Heart right ventricle (tissue), 16 donors: ENCODE measurements at regions not wholly inside any gene's neighbourhood (a gene's known extent, or its start where the extent isn't known, plus 50 kb on each side); places are given as distances from the start of the nearest gene placed in this dataset.

Experiments
- ATAC-seq, 8 donors: fragments of 200-7000 bp; cut with Tn5 transposase; one replicate each; pipeline ENCODE4 v1.9.1; 2020; ENCODE audit warnings: mild to moderate bottlenecking in 8 of 8, moderate library complexity in 8 of 8, moderate number of reproducible peaks in 1 of 8
- DNase-seq, 2 donors: peaks; one replicate each; pipeline ENCODE4 v3.0.0-alpha.2; 2020
- H3K27ac ChIP-seq, 10 donors: fragments of 200-600 bp; sonication (generic) in 2 of 10; one replicate each; pipeline versions ENCODE4 v1.5.0 to v1.8.0; 2020 to 2022; ENCODE audit warnings: mild to moderate bottlenecking in 3 of 10
- H3K27me3 ChIP-seq, 7 donors: fragments of 200-600 bp; one replicate each; pipeline ENCODE4 v1.8.0; 2021 to 2022; ENCODE audit warnings: mild to moderate bottlenecking in 2 of 7
- H3K36me3 ChIP-seq, 9 donors: fragments of 200-600 bp; sonication (generic) in 1 of 9; one replicate each; pipeline versions ENCODE4 v1.5.0 to v1.8.0; 2020 to 2022; ENCODE audit warnings: mild to moderate bottlenecking in 2 of 9
- H3K4me1 ChIP-seq, 9 donors: fragments of 200-600 bp; sonication (generic) in 1 of 9; one replicate each; pipeline versions ENCODE4 v1.5.0 to v1.8.0; 2020 to 2022; ENCODE audit warnings: mild to moderate bottlenecking in 4 of 9
- H3K4me3 ChIP-seq, 10 donors: fragments of 200-600 bp; sonication (generic) in 2 of 10; one replicate each; pipeline versions ENCODE4 v1.5.0 to v1.8.0; 2020 to 2022; ENCODE audit warnings: mild to moderate bottlenecking in 7 of 10, moderate library complexity in 2 of 10
- H3K9me3 ChIP-seq, 11 donors: fragments of 200-600 bp in 10 of 11; sonication (generic) in 2 of 11; one replicate each; pipeline versions ENCODE4 v1.5.0 to v1.8.0; 2013 to 2022; ENCODE audit warnings: mild to moderate bottlenecking in 2 of 11, control low read depth in 1 of 11, moderate library complexity in 1 of 11
- WGBS, 2 donors: extraction: QIAGEN DNeasy Blood & Tissue Kit; methylation state at CpG; one replicate each; pipeline ENCODE4 v1.1.7; 2013; ENCODE audit warnings: inconsistent platforms in 1 of 2; 5-methylcytosine and 5-hydroxymethylcytosine counted together
- intact Hi-C, 10 donors: fragments of 100-400 bp; cut with DNase I; formaldehyde crosslinking; loops; one replicate each; pipeline versions ENCODE4 v1.11.1 to v1.14.2; 2022
- TF ChIP-seq, protein P1 (sequence below), 9 donors: fragments of 200-600 bp; sonication (generic) in 2 of 9; IDR thresholded peaks; one replicate each; pipeline versions ENCODE4 v1.5.0 to v1.8.0; 2021 to 2022; ENCODE audit warnings: antibody characterized with exemption in 9 of 9, mild to moderate bottlenecking in 5 of 9, moderate library complexity in 1 of 9
- donor health status: Arrhythmogenic right ventricular cardiomyopathy.
- donor health status: ischemic (EF 13 %, LVEDD 7.1; RV severe dilation, severe dysfunction).
- donor health status: healthy with polysubstance abuse.
- donor health status: DM: no; HTN: yes; CAD: no.
- donor health status: DM: no; HTN: no; CAD: no.
- donor health status: ischemic (EF 25% LVEDD 6.9; RV normal size, moderate dysfunction).
- donor health status: ischemic (EF 25% LVEDD 5.7; RV mildly dilated, moderate dysfunction).
- donor health status: healthy.
- donor health status: DM: yes; HTN: yes; CAD: no.
- donor health status: Ischemic cardiomyopathy.
- donor health status: ischemic (EF 35%, LVEDD 5.7; RV mildly dilated, moderate dysfunction).
- donor health status: nonischemic (EF 11% LVEDD 7.7; RV severe dilation, severe dysfunction).
- donor health status: DM: yes; HTN: yes; CAD: no.
- donor health status: PGD.
- donor health status: ischemic (EF 29% LVEDD 5.4; RV normal size, mild dysfunction).
- donor health status: nonischemic (EF 23%, LVEDD 6.1; RV moderate dilation, normal function).

DNA sequence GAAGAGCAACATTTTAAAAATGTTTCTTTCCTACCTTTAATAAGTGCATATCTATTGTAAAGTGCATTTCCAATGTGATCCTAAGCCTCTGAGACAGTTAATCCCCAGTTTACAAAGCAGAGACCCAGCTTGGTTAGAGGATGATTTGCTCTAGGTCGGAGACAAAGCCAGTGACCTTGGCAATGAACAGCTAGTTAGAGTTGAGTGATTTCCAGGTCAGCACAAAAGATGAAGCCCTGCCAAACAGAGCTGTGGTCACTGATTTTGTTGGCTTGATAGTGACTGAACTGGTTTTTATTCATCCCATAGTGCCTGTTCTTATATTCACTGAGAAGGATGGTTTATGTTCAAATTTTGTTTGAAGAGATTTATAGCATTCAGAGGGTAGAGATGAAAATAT lies 56.6 kb upstream of the CD83 start:
- Histone ChIP-seq H3K9me3 (peaks cover 0 to 8% (median 0%) of the 10 kb centered on the region in 11 donors), H3K27me3 (peaks cover 0 to 38% (median 7%) of the 10 kb centered on the region in 7 donors), H3K27ac (no peak overlapping the region), H3K4me1 (peaks cover 0 to 8% (median 0%) of the 10 kb centered on the region in 9 donors), H3K4me3 (no peak overlapping the region), H3K36me3 (no peaks in the 10 kb centered on the region)
- ATAC-seq (peak in 4 of 8 donors; percentile 58 to 79 (median 65)), DNase-seq (no peak)
- intact Hi-C loops, result loop anchor here in 3 of 10 donors (5.0 to 10.0 kb wide), 3 partner anchors 149 to 266 kb away; no protein-coding TSS in a partner anchor
- WGBS, 2 donors, result 11 to 16% methylated on average over 1 of the region's 1 CpG
- TF ChIP-seq, protein P1, sequence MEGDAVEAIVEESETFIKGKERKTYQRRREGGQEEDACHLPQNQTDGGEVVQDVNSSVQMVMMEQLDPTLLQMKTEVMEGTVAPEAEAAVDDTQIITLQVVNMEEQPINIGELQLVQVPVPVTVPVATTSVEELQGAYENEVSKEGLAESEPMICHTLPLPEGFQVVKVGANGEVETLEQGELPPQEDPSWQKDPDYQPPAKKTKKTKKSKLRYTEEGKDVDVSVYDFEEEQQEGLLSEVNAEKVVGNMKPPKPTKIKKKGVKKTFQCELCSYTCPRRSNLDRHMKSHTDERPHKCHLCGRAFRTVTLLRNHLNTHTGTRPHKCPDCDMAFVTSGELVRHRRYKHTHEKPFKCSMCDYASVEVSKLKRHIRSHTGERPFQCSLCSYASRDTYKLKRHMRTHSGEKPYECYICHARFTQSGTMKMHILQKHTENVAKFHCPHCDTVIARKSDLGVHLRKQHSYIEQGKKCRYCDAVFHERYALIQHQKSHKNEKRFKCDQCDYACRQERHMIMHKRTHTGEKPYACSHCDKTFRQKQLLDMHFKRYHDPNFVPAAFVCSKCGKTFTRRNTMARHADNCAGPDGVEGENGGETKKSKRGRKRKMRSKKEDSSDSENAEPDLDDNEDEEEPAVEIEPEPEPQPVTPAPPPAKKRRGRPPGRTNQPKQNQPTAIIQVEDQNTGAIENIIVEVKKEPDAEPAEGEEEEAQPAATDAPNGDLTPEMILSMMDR (IDR thresholded peaks at IDR 0.05), result no peak

DNA sequence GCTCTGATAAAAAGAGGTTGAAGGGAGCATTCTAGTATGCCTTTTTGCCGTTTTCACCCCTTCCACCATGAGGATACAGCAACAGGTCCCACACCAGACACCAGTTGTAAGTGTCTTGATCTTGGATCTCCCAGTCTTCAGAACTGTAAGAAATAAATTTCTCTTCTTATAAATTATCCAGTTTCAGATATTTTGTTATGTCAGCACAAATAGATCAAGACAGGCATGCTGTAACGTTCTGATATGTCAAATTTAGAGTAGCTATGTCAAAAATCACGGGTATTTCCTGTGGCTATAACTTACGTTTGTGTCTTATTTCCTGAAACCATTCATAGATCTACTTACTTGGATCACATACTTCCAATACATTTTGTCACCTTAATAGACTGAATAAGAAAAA lies 55.9 kb upstream of the CD83 start:
- no peak overlapping the region for H3K27ac ChIP-seq
- H3K4me1 ChIP-seq, result peaks cover 0 to 8% (median 0%) of the 10 kb centered on the region in 9 donors
- H3K4me3 ChIP-seq, result no peak overlapping the region
- WGBS, 2 donors, result 66 to 76% methylated on average over 4 of the region's 4 CpGs
- DNase-seq, result no peak
- H3K27me3 ChIP-seq, result peaks cover 0 to 38% (median 7%) of the 10 kb centered on the region in 7 donors
- ATAC-seq, result no peak
- intact Hi-C loops, result loop anchor here in 3 of 10 donors (5.0 to 10.0 kb wide), 3 partner anchors 149 to 267 kb away; no protein-coding TSS in a partner anchor
- TF ChIP-seq, protein P1 (IDR thresholded peaks at IDR 0.05), result no peak
- H3K36me3 ChIP-seq, result no peaks in the 10 kb centered on the region
- H3K9me3 ChIP-seq, result peaks cover 0 to 8% (median 0%) of the 10 kb centered on the region in 11 donors

DNA sequence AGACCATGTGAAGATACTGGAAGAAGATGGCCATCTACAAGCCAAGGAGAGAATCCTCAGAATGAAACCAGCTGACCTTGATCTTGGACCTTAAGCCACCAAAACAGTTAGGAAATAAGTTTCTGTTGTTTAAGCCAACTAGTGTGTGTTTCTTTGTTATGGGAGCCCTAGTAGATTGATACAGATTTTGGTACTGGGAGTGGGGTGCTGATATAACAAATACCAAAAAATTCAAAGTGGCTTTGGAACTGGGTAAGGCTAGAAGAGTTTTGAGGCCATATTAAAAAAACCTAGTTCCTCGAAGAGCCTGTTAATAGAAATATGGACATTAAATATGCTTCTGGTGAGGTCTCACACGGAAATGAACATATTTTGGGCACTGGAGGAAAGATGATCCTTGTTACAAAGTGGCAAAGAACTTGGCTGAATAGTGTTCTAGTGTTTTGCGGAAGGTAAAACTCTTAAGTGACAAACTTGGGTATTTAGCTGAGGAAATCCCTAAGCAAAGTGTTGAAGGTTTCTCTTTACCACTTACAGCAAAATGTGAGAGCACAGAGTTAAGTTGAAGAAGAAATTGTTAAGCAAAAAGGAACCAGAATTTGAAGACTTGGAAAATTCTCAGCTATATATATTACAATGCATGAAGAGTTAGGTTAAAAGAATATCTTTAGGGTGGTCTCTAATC lies 55.1 kb upstream of the CD83 start:
- H3K27me3 ChIP-seq, result peaks cover 0 to 38% (median 7%) of the 10 kb centered on the region in 7 donors
- no peak overlapping the region for H3K4me3 ChIP-seq
- H3K36me3 ChIP-seq, result no peaks in the 10 kb centered on the region
- 86 to 92% methylated on average over 3 of the region's 3 CpGs for WGBS, 2 donors
- no peak for ATAC-seq
- no peak overlapping the region for H3K27ac ChIP-seq
- H3K4me1 ChIP-seq, result peaks cover 0 to 8% (median 0%) of the 10 kb centered on the region in 9 donors
- intact Hi-C loops, result loop anchor here in 3 of 10 donors (5.0 to 10.0 kb wide), 3 partner anchors 150 to 268 kb away; no protein-coding TSS in a partner anchor
- TF ChIP-seq, protein P1 (IDR thresholded peaks at IDR 0.05), result no peak
- DNase-seq, result no peak
- peaks cover 0 to 8% (median 0%) of the 10 kb centered on the region in 11 donors for H3K9me3 ChIP-seq

DNA sequence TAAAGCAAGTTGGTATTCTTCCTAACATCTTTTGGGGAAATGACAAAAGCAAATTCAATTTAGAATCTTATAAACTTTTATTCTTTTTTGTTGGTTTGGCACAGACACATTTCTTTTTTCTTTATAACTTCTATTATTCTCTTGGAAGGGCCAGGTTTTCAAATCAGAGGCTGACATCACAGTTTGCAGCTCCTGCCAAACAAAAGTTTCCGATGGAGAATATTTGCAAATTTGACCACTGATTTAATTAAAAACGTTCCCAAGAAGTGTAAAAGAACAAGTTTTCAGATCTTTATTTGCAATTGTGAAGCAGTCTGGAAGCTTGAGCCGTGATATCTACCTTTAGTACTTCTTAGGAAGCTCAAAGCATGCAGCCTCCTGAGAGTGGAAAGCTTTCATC lies 53.8 kb upstream of the CD83 start:
- ATAC-seq, result no peak
- 52 to 55% methylated on average over 3 of the region's 3 CpGs for WGBS, 2 donors
- intact Hi-C loops, result loop anchor here in 3 of 10 donors (5.0 to 10.0 kb wide), 3 partner anchors 151 to 269 kb away; no protein-coding TSS in a partner anchor

More for the DNA sequence above, 53.8 kb upstream of the CD83 start:
- peaks cover 0 to 38% (median 6%) of the 10 kb centered on the region in 7 donors for H3K27me3 ChIP-seq
- TF ChIP-seq, protein P1 (IDR thresholded peaks at IDR 0.05), result no peak
- peaks cover 0 to 8% (median 0%) of the 10 kb centered on the region in 11 donors for H3K9me3 ChIP-seq
- no peak for DNase-seq
- no peak overlapping the region for H3K27ac ChIP-seq
- no peaks in the 10 kb centered on the region for H3K36me3 ChIP-seq
- no peak overlapping the region for H3K4me3 ChIP-seq
- peaks cover 0 to 8% (median 0%) of the 10 kb centered on the region in 9 donors for H3K4me1 ChIP-seq
